ENCODE measurements at regions not wholly inside any gene's neighbourhood (a gene's known extent, or its start where the extent isn't known, plus 50 kb on each side); places are given as distances from the start of the nearest gene placed in this dataset.

GRCh38 chr5:13640270-13640669 is 304.2 kb downstream of the DNAH5 start:
- Histone ChIP-seq H3K27ac (ENCODE audit: low read depth, low read length) (no peak overlapping the region), H3K4me3 (ENCODE audit: low read depth, low read length) (no peak overlapping the region), H3K4me1 (ENCODE audit: control insufficient read depth, insufficient read depth, low read length, unreplicated experiment) (no peaks in the 10 kb centered on the region), H2AFZ (ENCODE audit: low read length, unreplicated experiment) (no peak overlapping the region), H3K36me3 (ENCODE audit: insufficient read depth, low read length) (no peaks in the 10 kb centered on the region), H3K27me3 (ENCODE audit: insufficient read depth, low read length) (peaks cover 12% of the 10 kb centered on the region), H3K79me2 (ENCODE audit: control insufficient read depth, insufficient read depth, low read length, unreplicated experiment) (no peaks in the 10 kb centered on the region)

GRCh38 chr5:13632676-13633075 is 311.8 kb downstream of the DNAH5 start:
- Histone ChIP-seq H3K36me3 (ENCODE audit: insufficient read depth, low read length) (no peaks in the 10 kb centered on the region), H2AFZ (ENCODE audit: low read length, unreplicated experiment) (no peak overlapping the region), H3K4me1 (ENCODE audit: control insufficient read depth, insufficient read depth, low read length, unreplicated experiment) (no peaks in the 10 kb centered on the region), H3K27me3 (ENCODE audit: insufficient read depth, low read length) (no peaks in the 10 kb centered on the region), H3K79me2 (ENCODE audit: control insufficient read depth, insufficient read depth, low read length, unreplicated experiment) (no peaks in the 10 kb centered on the region), H3K27ac (ENCODE audit: low read depth, low read length) (no peak overlapping the region), H3K4me3 (ENCODE audit: low read depth, low read length) (no peak overlapping the region)

GRCh38 chr5:13629218-13629617 is 315.3 kb downstream of the DNAH5 start:
- Histone ChIP-seq H3K4me3 (ENCODE audit: low read depth, low read length) (no peak overlapping the region), H2AFZ (ENCODE audit: low read length, unreplicated experiment) (no peak overlapping the region), H3K27ac (ENCODE audit: low read depth, low read length) (no peak overlapping the region), H3K36me3 (ENCODE audit: insufficient read depth, low read length) (no peaks in the 10 kb centered on the region), H3K27me3 (ENCODE audit: insufficient read depth, low read length) (no peaks in the 10 kb centered on the region), H3K79me2 (ENCODE audit: control insufficient read depth, insufficient read depth, low read length, unreplicated experiment) (no peaks in the 10 kb centered on the region), H3K4me1 (ENCODE audit: control insufficient read depth, insufficient read depth, low read length, unreplicated experiment) (no peaks in the 10 kb centered on the region)

- no peak overlapping the region for H3K4me3 ChIP-seq (ENCODE audit: low read depth, low read length)
- no peak overlapping the region for H2AFZ ChIP-seq (ENCODE audit: low read length, unreplicated experiment)
- no peaks in the 10 kb centered on the region for H3K36me3 ChIP-seq (ENCODE audit: insufficient read depth, low read length)
- H3K4me1 ChIP-seq (ENCODE audit: control insufficient read depth, insufficient read depth, low read length, unreplicated experiment), result no peaks in the 10 kb centered on the region
- H3K27me3 ChIP-seq (ENCODE audit: insufficient read depth, low read length), result no peaks in the 10 kb centered on the region
- H3K27ac ChIP-seq (ENCODE audit: low read depth, low read length), result no peak overlapping the region
- no peaks in the 10 kb centered on the region for H3K79me2 ChIP-seq (ENCODE audit: control insufficient read depth, insufficient read depth, low read length, unreplicated experiment)
Observed at GRCh38 chr5:13627673-13628454, 316.6 kb downstream of the DNAH5 start.

- Histone ChIP-seq H3K27ac (ENCODE audit: low read depth, low read length) (no peak overlapping the region), H2AFZ (ENCODE audit: low read length, unreplicated experiment) (no peak overlapping the region), H3K36me3 (ENCODE audit: insufficient read depth, low read length) (no peaks in the 10 kb centered on the region), H3K27me3 (ENCODE audit: insufficient read depth, low read length) (no peaks in the 10 kb centered on the region), H3K4me1 (ENCODE audit: control insufficient read depth, insufficient read depth, low read length, unreplicated experiment) (no peaks in the 10 kb centered on the region), H3K4me3 (ENCODE audit: low read depth, low read length) (no peak overlapping the region), H3K79me2 (ENCODE audit: control insufficient read depth, insufficient read depth, low read length, unreplicated experiment) (no peaks in the 10 kb centered on the region)
Observed at GRCh38 chr5:13625616-13626198, 318.8 kb downstream of the DNAH5 start.

- H3K79me2 ChIP-seq (ENCODE audit: control insufficient read depth, insufficient read depth, low read length, unreplicated experiment), result no peaks in the 10 kb centered on the region
- no peak overlapping the region for H3K27ac ChIP-seq (ENCODE audit: low read depth, low read length)
- H3K36me3 ChIP-seq (ENCODE audit: insufficient read depth, low read length), result no peaks in the 10 kb centered on the region
- H3K4me3 ChIP-seq (ENCODE audit: low read depth, low read length), result no peak overlapping the region
- H2AFZ ChIP-seq (ENCODE audit: low read length, unreplicated experiment), result no peak overlapping the region
- H3K4me1 ChIP-seq (ENCODE audit: control insufficient read depth, insufficient read depth, low read length, unreplicated experiment), result no peaks in the 10 kb centered on the region
- no peaks in the 10 kb centered on the region for H3K27me3 ChIP-seq (ENCODE audit: insufficient read depth, low read length)
Observed at GRCh38 chr5:13624283-13625074, 320.0 kb downstream of the DNAH5 start.

GRCh38 chr5:13613621-13614020 is 330.9 kb downstream of the DNAH5 start:
- H3K27me3 ChIP-seq (ENCODE audit: insufficient read depth, low read length), result 0 out of 2 replicates have a peak, but pooled peaks cover 3% of the 10 kb centered on the region
- H3K4me3 ChIP-seq (ENCODE audit: low read depth, low read length), result no peak overlapping the region
- no peak overlapping the region for H3K27ac ChIP-seq (ENCODE audit: low read depth, low read length)
- no peaks in the 10 kb centered on the region for H3K4me1 ChIP-seq (ENCODE audit: control insufficient read depth, insufficient read depth, low read length, unreplicated experiment)
- no peaks in the 10 kb centered on the region for H3K36me3 ChIP-seq (ENCODE audit: insufficient read depth, low read length)
- no peak overlapping the region for H2AFZ ChIP-seq (ENCODE audit: low read length, unreplicated experiment)
- H3K79me2 ChIP-seq (ENCODE audit: control insufficient read depth, insufficient read depth, low read length, unreplicated experiment), result no peaks in the 10 kb centered on the region

GRCh38 chr5:13611604-13612003 is 332.9 kb downstream of the DNAH5 start:
- H3K36me3 ChIP-seq (ENCODE audit: insufficient read depth, low read length), result no peaks in the 10 kb centered on the region
- no peak overlapping the region for H3K27ac ChIP-seq (ENCODE audit: low read depth, low read length)
- no peaks in the 10 kb centered on the region for H3K79me2 ChIP-seq (ENCODE audit: control insufficient read depth, insufficient read depth, low read length, unreplicated experiment)
- no peak overlapping the region for H3K4me3 ChIP-seq (ENCODE audit: low read depth, low read length)
- 0 out of 2 replicates have a peak, but pooled peaks cover 3% of the 10 kb centered on the region for H3K27me3 ChIP-seq (ENCODE audit: insufficient read depth, low read length)
- H2AFZ ChIP-seq (ENCODE audit: low read length, unreplicated experiment), result no peak overlapping the region
- no peaks in the 10 kb centered on the region for H3K4me1 ChIP-seq (ENCODE audit: control insufficient read depth, insufficient read depth, low read length, unreplicated experiment)

GRCh38 chr5:13609504-13609903 is 335.0 kb downstream of the DNAH5 start:
- H3K4me1 ChIP-seq (ENCODE audit: control insufficient read depth, insufficient read depth, low read length, unreplicated experiment), result no peaks in the 10 kb centered on the region
- 0 out of 2 replicates have a peak, but pooled peaks cover 3% of the 10 kb centered on the region for H3K27me3 ChIP-seq (ENCODE audit: insufficient read depth, low read length)
- H2AFZ ChIP-seq (ENCODE audit: low read length, unreplicated experiment), result no peak overlapping the region
- H3K4me3 ChIP-seq (ENCODE audit: low read depth, low read length), result no peak overlapping the region
- no peaks in the 10 kb centered on the region for H3K36me3 ChIP-seq (ENCODE audit: insufficient read depth, low read length)
- H3K27ac ChIP-seq (ENCODE audit: low read depth, low read length), result no peak overlapping the region
- H3K79me2 ChIP-seq (ENCODE audit: control insufficient read depth, insufficient read depth, low read length, unreplicated experiment), result no peaks in the 10 kb centered on the region

- no peak overlapping the region for H2AFZ ChIP-seq (ENCODE audit: low read length, unreplicated experiment)
- no peak overlapping the region for H3K27ac ChIP-seq (ENCODE audit: low read depth, low read length)
- H3K79me2 ChIP-seq (ENCODE audit: control insufficient read depth, insufficient read depth, low read length, unreplicated experiment), result no peaks in the 10 kb centered on the region
- no peaks in the 10 kb centered on the region for H3K4me1 ChIP-seq (ENCODE audit: control insufficient read depth, insufficient read depth, low read length, unreplicated experiment)
- no peak overlapping the region for H3K4me3 ChIP-seq (ENCODE audit: low read depth, low read length)
- no peaks in the 10 kb centered on the region for H3K36me3 ChIP-seq (ENCODE audit: insufficient read depth, low read length)
- H3K27me3 ChIP-seq (ENCODE audit: insufficient read depth, low read length), result no peaks in the 10 kb centered on the region
Observed at GRCh38 chr5:13606051-13606450, 338.4 kb downstream of the DNAH5 start.

Measured in ACC112 (cell line).